RWPE1 (cell line): ENCODE measurements at regions not wholly inside any gene's neighbourhood (a gene's known extent, or its start where the extent isn't known, plus 50 kb on each side); places are given as distances from the start of the nearest gene placed in this dataset.
A peak's percentile ranks its signal among the peaks of the same experiment; 100 is the strongest.

Source experiments
- CTCF ChIA-PET: fragments of 350-600 bp; sonication (Branson Sonifier 250); formaldehyde crosslinking; extraction: SDS; loops from one replicate; lab custom pipeline; 2021; lab: Yijun Ruan, JAX
- POLR2A ChIA-PET: fragments of 400-600 bp; formaldehyde crosslinking; extraction: SDS; loops from one replicate; lab custom pipeline; 2020; ENCODE audit warnings: antibody characterized with exemption; ENCODE audit not compliant: low non-redundant PET; lab: Yijun Ruan, JAX
- DNase-seq: peaks from one replicate; pipeline ENCODE4 v3.0.0; 2012; ENCODE audit warnings: low spot score
- H3K27ac ChIP-seq: fragments of 450-650 bp; 2 replicates; pipeline ENCODE4 v1.5.1; 2017
- TF ChIP-seq, protein P1 (sequence below): fragments of 450-650 bp; conservative IDR thresholded peaks from 2 replicates; pipeline ENCODE4 v1.5.1; 2017; ENCODE audit warnings: low read depth, mild to moderate bottlenecking

GRCh38 chr18:65946777-65947176 is 196.0 kb downstream of the CDH7 start:
- ChIA-PET CTCF (no interaction called here), POLR2A (no interaction called here)
- no peak overlapping the region for H3K27ac ChIP-seq
- TF ChIP-seq, protein P1, sequence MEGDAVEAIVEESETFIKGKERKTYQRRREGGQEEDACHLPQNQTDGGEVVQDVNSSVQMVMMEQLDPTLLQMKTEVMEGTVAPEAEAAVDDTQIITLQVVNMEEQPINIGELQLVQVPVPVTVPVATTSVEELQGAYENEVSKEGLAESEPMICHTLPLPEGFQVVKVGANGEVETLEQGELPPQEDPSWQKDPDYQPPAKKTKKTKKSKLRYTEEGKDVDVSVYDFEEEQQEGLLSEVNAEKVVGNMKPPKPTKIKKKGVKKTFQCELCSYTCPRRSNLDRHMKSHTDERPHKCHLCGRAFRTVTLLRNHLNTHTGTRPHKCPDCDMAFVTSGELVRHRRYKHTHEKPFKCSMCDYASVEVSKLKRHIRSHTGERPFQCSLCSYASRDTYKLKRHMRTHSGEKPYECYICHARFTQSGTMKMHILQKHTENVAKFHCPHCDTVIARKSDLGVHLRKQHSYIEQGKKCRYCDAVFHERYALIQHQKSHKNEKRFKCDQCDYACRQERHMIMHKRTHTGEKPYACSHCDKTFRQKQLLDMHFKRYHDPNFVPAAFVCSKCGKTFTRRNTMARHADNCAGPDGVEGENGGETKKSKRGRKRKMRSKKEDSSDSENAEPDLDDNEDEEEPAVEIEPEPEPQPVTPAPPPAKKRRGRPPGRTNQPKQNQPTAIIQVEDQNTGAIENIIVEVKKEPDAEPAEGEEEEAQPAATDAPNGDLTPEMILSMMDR: no peak
- DNase-seq: no peak

DNA sequence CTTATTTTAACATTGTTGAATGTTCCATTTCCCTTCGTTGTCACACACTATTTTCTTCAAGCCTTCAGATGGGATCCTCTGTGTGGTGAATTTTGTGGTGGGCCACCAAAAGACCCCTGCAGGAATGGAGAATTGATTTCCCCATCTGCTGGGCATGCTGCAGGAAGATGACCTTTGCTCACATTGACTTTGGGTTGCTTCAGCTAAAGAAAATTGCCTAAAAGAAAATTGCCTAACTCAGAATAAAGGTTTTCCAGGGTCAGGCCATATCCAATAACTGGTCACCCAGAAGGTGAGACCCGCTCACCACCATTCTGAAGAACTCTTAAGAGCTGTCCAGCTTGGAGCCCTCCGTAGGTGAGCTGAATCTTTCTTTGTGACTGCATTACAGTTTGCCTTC is 192.5 kb downstream of the CDH7 start:
- ChIA-PET CTCF (no interaction called here), POLR2A (no interaction called here)
- TF ChIP-seq, protein P1: no peak
- H3K27ac ChIP-seq: no peak overlapping the region
- DNase-seq: no peak

- no peak overlapping the region for H3K27ac ChIP-seq
- TF ChIP-seq, protein P1: no peak
- no peak for DNase-seq
- ChIA-PET CTCF (no interaction called here), POLR2A (no interaction called here)
Observed at GRCh38 chr18:65942854-65943253, 192.0 kb downstream of the CDH7 start.

DNA sequence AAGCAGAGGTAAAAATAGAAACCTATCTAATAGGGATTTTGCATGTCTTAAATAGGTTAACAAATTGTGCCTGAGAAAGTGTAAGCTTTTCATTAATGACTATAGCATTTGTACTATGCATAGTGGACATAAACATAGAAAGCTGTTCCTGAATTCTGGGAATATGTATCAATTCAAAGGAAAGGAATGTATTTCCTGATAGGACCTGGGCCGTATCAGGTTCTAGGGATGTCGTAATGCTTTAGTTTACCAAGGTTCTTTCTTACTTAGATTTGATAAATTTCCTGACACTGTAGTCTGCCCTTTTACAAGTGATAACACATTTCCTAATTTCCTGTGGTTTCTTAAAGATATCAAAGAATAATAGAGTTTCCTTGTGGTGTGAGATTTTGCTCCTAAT is 191.3 kb downstream of the CDH7 start:
- H3K27ac ChIP-seq: no peak overlapping the region
- POLR2A ChIA-PET: no interaction called here
- TF ChIP-seq, protein P1: no peak
- CTCF ChIA-PET: no interaction called here
- DNase-seq: peak; percentile 1

DNA sequence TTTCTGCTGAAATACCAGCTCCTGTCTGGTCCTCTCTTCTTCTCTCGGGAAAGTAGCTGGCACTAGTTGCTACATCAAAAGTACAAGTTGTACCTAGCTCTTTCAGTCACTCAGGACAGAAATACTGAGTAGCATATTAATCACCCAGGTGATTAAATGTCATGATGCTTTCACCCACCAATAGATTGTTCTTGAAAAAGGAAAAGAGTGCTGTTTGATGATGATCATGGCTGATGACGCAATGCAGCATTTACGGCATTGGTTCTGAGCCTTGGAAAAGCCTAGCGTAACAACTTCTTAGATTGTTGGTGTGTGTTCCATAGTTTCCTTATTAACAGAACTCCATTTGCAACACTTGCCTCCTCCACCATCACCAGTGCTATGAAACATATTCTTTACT is 190.7 kb downstream of the CDH7 start:
- POLR2A ChIA-PET: no interaction called here
- no peak for DNase-seq
- CTCF ChIA-PET: no interaction called here
- H3K27ac ChIP-seq: no peak overlapping the region
- TF ChIP-seq, protein P1: no peak
